ENCODE measurements at regions not wholly inside any gene's neighbourhood (a gene's known extent, or its start where the extent isn't known, plus 50 kb on each side); places are given as distances from the start of the nearest gene placed in this dataset.

- no peak overlapping the region for H3K4me3 ChIP-seq (ENCODE audit: low read length)
- no peak for DNase-seq (ENCODE audit: low read depth)
- no peak for TF ChIP-seq CTCF (conservative IDR thresholded peaks at IDR 0.05; ENCODE audit: low read depth, low read length)
Observed at GRCh38 chr6:105803442-105803841, 282.7 kb upstream of the PRDM1 start.

DNA sequence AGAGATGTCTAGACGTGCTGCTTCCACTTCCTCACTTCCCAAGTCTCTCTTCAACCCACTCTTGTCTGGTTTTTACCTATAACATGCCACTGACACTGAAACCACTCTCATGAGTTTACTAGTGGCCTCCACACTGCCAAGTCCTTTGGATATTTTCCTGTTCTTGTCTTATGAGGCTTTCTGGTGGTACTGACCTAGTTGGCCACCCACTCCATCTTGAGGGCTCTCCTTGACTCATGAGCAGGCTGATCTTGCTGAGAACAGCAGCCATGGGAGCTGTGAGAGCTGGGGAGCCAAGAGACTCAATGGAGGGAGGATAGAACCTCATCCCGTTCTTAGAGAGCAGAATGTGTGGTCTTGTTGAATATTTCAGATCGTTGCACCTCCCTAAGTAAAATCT lies 283.4 kb upstream of the PRDM1 start:
- no peak for DNase-seq (ENCODE audit: low read depth)
- no peak for TF ChIP-seq CTCF (conservative IDR thresholded peaks at IDR 0.05; ENCODE audit: low read depth, low read length)
- H3K4me3 ChIP-seq (ENCODE audit: low read length), result no peak overlapping the region

DNA sequence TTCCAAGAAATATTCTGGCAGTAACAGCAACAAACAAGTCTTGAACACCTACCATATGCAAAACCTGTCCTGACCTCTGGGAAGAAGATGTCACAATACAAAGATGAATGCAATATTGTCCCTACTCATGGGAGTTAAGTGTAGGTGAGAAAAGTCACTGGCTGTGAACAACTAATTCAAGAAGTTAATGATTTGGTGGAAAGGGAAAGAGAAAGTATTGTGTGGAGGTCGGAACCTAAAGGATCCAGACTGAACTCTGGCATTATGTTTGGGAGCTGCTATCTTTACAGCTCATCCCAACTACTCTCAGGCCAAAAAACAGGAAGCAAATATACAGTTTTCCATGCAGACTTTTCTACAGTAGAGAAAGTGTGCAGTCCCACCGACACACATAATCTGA lies 285.3 kb upstream of the PRDM1 start:
- no peak for DNase-seq (ENCODE audit: low read depth)
- no peak overlapping the region for H3K4me3 ChIP-seq (ENCODE audit: low read length)
- TF ChIP-seq CTCF (conservative IDR thresholded peaks at IDR 0.05; ENCODE audit: low read depth, low read length), result no peak

- DNase-seq (ENCODE audit: low read depth), result no peak
- TF ChIP-seq CTCF (conservative IDR thresholded peaks at IDR 0.05; ENCODE audit: low read depth, low read length), result no peak
- H3K4me3 ChIP-seq (ENCODE audit: low read length), result no peak overlapping the region
Observed at GRCh38 chr6:105800398-105800797, 285.7 kb upstream of the PRDM1 start.

DNA sequence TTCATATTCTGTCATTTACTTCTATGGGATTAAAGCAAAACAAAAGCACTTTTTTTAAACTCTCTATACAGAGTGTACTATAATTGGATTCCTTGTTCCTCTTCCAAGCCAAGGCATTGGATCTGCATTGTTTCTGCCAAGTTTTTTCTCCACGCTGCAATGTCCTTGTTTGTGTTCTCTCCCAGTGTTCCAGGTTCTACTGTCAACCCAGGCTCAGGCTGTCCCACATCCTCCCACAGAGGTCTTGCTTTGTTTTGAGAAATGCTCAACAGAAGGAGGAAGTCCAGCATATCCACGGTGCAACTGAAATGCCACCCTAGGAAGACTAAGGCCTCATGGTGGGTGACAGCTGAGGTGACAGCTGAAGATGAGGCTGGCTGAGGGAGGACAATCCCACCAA lies 287.1 kb upstream of the PRDM1 start:
- no peak overlapping the region for H3K4me3 ChIP-seq (ENCODE audit: low read length)
- peak; percentile 34 for DNase-seq (ENCODE audit: low read depth)
- no peak for TF ChIP-seq CTCF (conservative IDR thresholded peaks at IDR 0.05; ENCODE audit: low read depth, low read length)

DNA sequence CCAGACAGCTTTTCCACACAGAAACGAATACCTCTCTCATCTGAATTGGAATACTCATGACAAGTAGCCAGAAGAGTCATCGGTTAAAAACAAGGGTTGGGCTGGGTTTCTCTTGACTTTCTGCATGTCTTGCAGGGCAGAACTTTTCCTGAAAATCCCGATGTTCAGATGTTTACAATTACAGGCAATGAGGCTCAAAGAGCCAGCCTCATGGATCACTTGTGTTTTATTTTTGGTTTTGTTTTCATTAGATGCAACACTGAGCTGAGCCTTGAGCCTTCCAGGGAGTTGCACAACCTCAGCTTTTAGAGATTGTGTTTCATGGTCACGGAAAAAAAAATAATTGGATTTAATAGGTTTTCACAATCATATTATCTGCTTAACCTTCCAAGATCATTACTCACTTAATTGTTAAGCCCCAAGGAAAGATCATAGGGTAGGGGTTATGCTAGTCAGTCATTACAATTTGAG lies 288.1 kb upstream of the PRDM1 start:
- peak; percentile 78 for DNase-seq (ENCODE audit: low read depth)
- no peak for TF ChIP-seq CTCF (conservative IDR thresholded peaks at IDR 0.05; ENCODE audit: low read depth, low read length)

DNA sequence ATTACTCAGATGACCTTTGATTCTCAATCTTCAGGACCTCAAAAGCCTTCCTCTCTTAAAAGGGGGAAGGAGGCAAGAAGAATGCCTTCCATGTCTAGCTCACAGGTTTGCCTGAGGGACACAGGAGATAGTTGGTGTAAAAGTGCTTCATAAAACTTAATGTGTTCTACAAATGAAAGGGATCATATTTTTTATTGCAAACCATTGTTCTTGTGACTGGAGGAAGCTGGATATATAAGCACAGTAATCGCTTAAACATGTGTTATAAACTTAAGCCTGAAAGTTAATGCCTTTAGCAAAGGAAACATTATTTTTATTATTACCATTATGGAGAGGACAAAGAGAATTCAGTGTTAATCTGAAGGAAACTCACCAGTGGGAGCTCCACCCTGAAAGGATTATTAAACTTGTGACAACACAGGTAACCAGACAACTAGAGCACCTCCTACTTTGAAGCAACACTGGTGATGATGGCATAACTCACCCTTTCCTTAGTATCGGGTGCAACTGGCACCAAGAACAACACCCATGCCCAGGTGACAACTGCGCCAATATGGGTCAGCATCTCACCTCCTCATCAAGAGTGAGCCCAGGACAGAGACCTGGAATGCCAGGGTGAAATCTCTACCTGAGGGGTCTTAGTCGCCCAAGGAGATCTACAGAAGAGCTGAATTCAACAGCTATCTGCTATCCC lies 288.7 kb upstream of the PRDM1 start:
- TF ChIP-seq CTCF (conservative IDR thresholded peaks at IDR 0.05; ENCODE audit: low read depth, low read length), result no peak
- H3K4me3 ChIP-seq (ENCODE audit: low read length), result no peak overlapping the region
- no peak for DNase-seq (ENCODE audit: low read depth)

More for the DNA sequence above, 288.1 kb upstream of the PRDM1 start:
- no peak overlapping the region for H3K4me3 ChIP-seq (ENCODE audit: low read length)
